NCI-H526 treated with DMSO at 0.1 percent for 48 hours (cell line): ENCODE measurements at regions not wholly inside any gene's neighbourhood (a gene's known extent, or its start where the extent isn't known, plus 50 kb on each side); places are given as distances from the start of the nearest gene placed in this dataset.

Experiments used
- DNase-seq: peaks from one replicate; lab custom pipeline; 2025; lab: John Stamatoyannopoulos, UW

GRCh38 chr3:148221303-148221702 lies 476.4 kb upstream of the AGTR1 start:
- DNase-seq: no peak

GRCh38 chr3:148223266-148223665 lies 474.4 kb upstream of the AGTR1 start:
- DNase-seq: no peak

- DNase-seq: no peak
Observed at GRCh38 chr3:148226246-148226645, 471.5 kb upstream of the AGTR1 start.

GRCh38 chr3:148227534-148227933 lies 470.2 kb upstream of the AGTR1 start:
- DNase-seq: no peak

- no peak for DNase-seq
Observed at GRCh38 chr3:148229107-148229506, 468.6 kb upstream of the AGTR1 start.

- no peak for DNase-seq
Observed at GRCh38 chr3:148230473-148230872, 467.2 kb upstream of the AGTR1 start.

GRCh38 chr3:148232389-148232788 lies 465.3 kb upstream of the AGTR1 start:
- DNase-seq: no peak

GRCh38 chr3:148233403-148233802 lies 464.3 kb upstream of the AGTR1 start:
- no peak for DNase-seq

GRCh38 chr3:148234536-148234935 lies 463.2 kb upstream of the AGTR1 start:
- DNase-seq: no peak

- no peak for DNase-seq
Observed at GRCh38 chr3:148235566-148235965, 462.1 kb upstream of the AGTR1 start.

GRCh38 chr3:148238421-148238821 lies 459.3 kb upstream of the AGTR1 start:
- DNase-seq: no peak

GRCh38 chr3:148240351-148240750 lies 457.4 kb upstream of the AGTR1 start:
- no peak for DNase-seq

GRCh38 chr3:148243609-148244008 lies 454.1 kb upstream of the AGTR1 start:
- DNase-seq: no peak

GRCh38 chr3:148246291-148246923 lies 451.3 kb upstream of the AGTR1 start:
- DNase-seq: no peak

GRCh38 chr3:148253713-148254112 lies 444.0 kb upstream of the AGTR1 start:
- no peak for DNase-seq

GRCh38 chr3:148254402-148254801 lies 443.3 kb upstream of the AGTR1 start:
- DNase-seq: no peak

GRCh38 chr3:148255981-148256969 lies 441.4 kb upstream of the AGTR1 start:
- no peak for DNase-seq

- DNase-seq: no peak
Observed at GRCh38 chr3:148262980-148263379, 434.7 kb upstream of the AGTR1 start.

- no peak for DNase-seq
Observed at GRCh38 chr3:148265841-148266240, 431.9 kb upstream of the AGTR1 start.

- no peak for DNase-seq
Observed at GRCh38 chr3:148266341-148266740, 431.4 kb upstream of the AGTR1 start.

- no peak for DNase-seq
Observed at GRCh38 chr3:148269816-148270215, 427.9 kb upstream of the AGTR1 start.

- no peak for DNase-seq
Observed at GRCh38 chr3:148280623-148281242, 417.0 kb upstream of the AGTR1 start.

- no peak for DNase-seq
Observed at GRCh38 chr3:148289159-148289558, 408.5 kb upstream of the AGTR1 start.
